Skeletal muscle satellite cell (primary cell): ENCODE measurements at regions not wholly inside any gene's neighbourhood (a gene's known extent, or its start where the extent isn't known, plus 50 kb on each side); places are given as distances from the start of the nearest gene placed in this dataset.
"Not testable (repeated sequence)": the region's sequence is repeated elsewhere in the genome, so short reads cannot be mapped to it uniquely, and the experiment has no call there.

Experiments used
- H3K27me3 ChIP-seq: 2 replicates; pipeline ENCODE4 v1.7.0; 2013; ENCODE audit warnings: low read length; ENCODE audit not compliant: control insufficient read depth, insufficient read depth
- H3K36me3 ChIP-seq: 2 replicates; pipeline ENCODE4 v1.7.0; 2013; ENCODE audit warnings: mild to moderate bottlenecking, control low read depth, low read length; ENCODE audit not compliant: insufficient read depth
- H3K4me1 ChIP-seq: 2 replicates; pipeline ENCODE4 v1.7.0; 2013; ENCODE audit warnings: low read length; ENCODE audit not compliant: control insufficient read depth, insufficient read depth
- H3K4me2 ChIP-seq: 2 replicates; pipeline ENCODE4 v1.7.0; 2013; ENCODE audit warnings: mild to moderate bottlenecking, low read length
- H3K4me3 ChIP-seq: 2 replicates; pipeline ENCODE4 v1.7.0; 2013; ENCODE audit warnings: low read length
- H3K9ac ChIP-seq: 2 replicates; pipeline ENCODE4 v1.7.0; 2013; ENCODE audit warnings: mild to moderate bottlenecking, low read depth, low read length, moderate library complexity
- H3K9me3 ChIP-seq: replicated peaks from 2 replicates; pipeline ENCODE4 v1.7.0; 2013; ENCODE audit warnings: mild to moderate bottlenecking, control low read depth, low read length

DNA sequence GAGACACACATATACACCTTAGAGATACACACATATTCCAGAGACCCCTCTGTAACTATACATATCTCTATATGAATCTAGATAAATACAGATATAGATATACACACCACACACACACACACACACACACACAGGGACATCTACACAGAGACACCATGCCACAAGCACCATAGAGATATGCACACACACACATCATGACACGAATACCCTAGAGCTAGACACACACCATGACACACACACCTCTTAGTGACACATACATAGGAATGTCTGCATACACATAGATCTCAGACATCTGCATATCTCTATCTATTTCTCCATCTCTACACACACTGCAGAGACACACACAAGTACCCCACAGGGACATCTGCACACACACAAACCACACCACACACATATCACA is 270.0 kb downstream of the CYRIA start:
- H3K27me3 ChIP-seq = no peaks in the 10 kb centered on the region
- H3K36me3 ChIP-seq = no peaks in the 10 kb centered on the region
- H3K4me3 ChIP-seq = no peak overlapping the region
- H3K4me1 ChIP-seq = no peaks in the 10 kb centered on the region
- peaks cover 2% of the 10 kb centered on the region for H3K9me3 ChIP-seq
- no peak overlapping the region for H3K4me2 ChIP-seq
- H3K9ac ChIP-seq = no peak overlapping the region

DNA sequence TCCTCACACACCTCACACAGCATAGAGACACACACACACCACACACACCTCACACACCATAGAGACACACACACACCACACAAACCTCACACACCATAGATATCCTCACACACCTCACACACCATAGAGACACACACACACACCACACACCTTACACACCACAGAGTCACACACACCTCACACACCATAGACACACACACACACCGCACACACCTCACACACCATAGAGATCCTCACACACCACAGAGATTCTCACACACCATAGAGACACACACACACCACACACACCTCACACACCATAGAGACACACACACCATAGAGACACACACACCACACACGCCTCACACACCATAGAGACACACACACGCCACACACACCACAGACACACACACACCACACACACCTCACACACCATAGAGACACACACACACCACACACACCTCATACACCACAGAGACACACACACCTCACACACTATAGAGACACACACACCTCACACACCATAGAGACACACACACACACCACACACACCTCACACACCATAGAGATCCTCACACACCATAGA is 270.6 kb downstream of the CYRIA start:
- H3K9me3 ChIP-seq = peaks cover 2% of the 10 kb centered on the region
- no peaks in the 10 kb centered on the region for H3K4me1 ChIP-seq
- no peak overlapping the region for H3K4me3 ChIP-seq
- no peak overlapping the region for H3K9ac ChIP-seq
- H3K4me2 ChIP-seq = no peak overlapping the region
- H3K36me3 ChIP-seq = no peaks in the 10 kb centered on the region
- no peaks in the 10 kb centered on the region for H3K27me3 ChIP-seq

DNA sequence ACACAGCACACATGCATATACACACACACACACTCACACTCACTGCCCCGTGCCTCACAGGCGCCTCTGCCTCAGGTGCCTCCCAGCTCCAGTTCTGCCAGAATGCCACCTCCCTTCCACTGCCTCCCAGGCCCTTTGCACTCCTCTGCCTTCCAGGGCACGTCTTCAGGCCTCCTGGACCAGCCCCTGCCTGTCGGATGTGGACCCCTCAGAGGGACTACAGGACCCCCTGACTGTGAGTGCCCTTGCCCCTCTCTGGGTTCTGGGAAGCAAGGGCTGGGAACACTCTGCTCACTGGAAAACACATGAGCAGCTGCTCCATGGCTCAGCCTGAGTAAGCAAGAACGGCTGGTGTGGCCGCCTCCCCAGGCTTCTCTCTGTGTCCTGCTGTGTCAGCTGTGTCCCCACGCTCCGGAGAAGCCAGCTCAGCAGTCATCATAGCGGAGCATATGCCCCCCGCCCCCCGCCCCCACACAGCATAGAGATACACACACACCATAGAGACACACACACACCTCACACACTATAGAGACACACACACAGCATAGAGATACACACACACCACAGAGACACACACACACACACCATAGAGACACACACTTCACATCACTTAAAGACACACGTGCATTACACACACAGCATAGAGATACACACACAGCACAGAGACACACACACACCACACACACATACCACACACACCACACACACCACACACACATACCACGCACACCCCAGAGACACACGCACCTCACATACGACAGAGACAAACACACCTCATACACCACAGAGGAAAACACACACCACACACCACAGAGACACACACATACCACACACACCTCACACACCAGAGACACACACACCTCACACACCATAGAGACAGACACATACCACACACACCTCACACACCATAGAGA is 271.3 kb downstream of the CYRIA start:
- no peak overlapping the region for H3K4me3 ChIP-seq
- H3K27me3 ChIP-seq = no peaks in the 10 kb centered on the region

GRCh38 chr2:16393500-16394071 is 272.0 kb downstream of the CYRIA start:
- Histone ChIP-seq H3K9me3 (peaks cover 1% of the 10 kb centered on the region), H3K4me3 (no peak overlapping the region), H3K4me1 (no peaks in the 10 kb centered on the region), H3K9ac (no peak overlapping the region), H3K4me2 (no peak overlapping the region), H3K36me3 (no peaks in the 10 kb centered on the region), H3K27me3 (no peaks in the 10 kb centered on the region)

More for the DNA sequence above, 271.3 kb downstream of the CYRIA start:
- no peak overlapping the region for H3K4me2 ChIP-seq
- no peak overlapping the region for H3K9ac ChIP-seq
- H3K9me3 ChIP-seq = peaks cover 2% of the 10 kb centered on the region
- H3K36me3 ChIP-seq = no peaks in the 10 kb centered on the region
- H3K4me1 ChIP-seq = no peaks in the 10 kb centered on the region

DNA sequence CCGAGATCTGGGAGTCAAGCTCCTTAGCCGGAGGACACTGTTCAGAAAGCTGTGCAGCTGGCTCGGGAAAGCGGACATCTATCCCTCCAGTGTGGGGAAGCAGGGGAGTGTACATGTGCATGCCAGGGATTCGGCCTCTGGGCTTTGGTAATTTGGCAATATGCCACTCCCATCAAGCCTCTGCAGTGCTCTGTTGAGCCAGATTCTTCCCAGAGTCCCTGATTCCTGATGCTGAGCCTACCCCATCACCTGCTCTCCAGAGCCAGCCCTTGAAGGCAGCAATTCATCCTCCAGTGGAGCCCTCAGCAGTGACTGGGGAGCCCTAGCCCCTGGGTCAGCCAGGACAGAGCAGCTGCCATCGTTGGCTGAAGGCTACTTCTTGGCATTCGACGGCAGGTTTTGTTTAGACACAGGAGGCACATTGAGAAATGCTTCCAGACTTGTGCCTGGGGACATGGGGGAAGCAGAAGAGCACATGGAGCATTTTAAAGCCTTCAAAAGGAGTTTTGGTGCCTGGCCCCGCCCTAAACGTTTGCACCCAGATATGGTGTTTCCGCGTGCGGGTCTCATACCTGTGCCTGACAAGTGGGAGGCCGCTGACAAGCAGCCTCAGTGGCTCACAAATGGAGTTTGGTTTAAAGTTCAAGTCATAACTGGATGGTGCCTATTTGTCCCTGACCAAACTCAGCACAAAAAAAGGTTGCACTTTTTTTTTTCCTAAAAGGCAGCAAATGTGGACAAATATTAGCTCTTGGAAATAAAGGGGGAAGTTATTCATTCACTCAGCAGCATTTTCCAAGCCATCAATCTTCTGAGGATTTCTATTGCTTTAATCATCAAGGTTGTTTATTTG is 272.8 kb downstream of the CYRIA start:
- Histone ChIP-seq H3K4me3 (no peak overlapping the region), H3K9me3 (no peaks in the 10 kb centered on the region), H3K4me1 (no peaks in the 10 kb centered on the region), H3K27me3 (no peaks in the 10 kb centered on the region), H3K36me3 (no peaks in the 10 kb centered on the region), H3K4me2 (no peak overlapping the region), H3K9ac (no peak overlapping the region)

- Histone ChIP-seq H3K9me3 (no peaks in the 10 kb centered on the region), H3K4me1 (no peaks in the 10 kb centered on the region), H3K27me3 (no peaks in the 10 kb centered on the region), H3K9ac (no peak overlapping the region), H3K36me3 (no peaks in the 10 kb centered on the region), H3K4me2 (no peak overlapping the region), H3K4me3 (no peak overlapping the region)
Measured at GRCh38 chr2:16391986-16392385, 273.6 kb downstream of the CYRIA start.

DNA sequence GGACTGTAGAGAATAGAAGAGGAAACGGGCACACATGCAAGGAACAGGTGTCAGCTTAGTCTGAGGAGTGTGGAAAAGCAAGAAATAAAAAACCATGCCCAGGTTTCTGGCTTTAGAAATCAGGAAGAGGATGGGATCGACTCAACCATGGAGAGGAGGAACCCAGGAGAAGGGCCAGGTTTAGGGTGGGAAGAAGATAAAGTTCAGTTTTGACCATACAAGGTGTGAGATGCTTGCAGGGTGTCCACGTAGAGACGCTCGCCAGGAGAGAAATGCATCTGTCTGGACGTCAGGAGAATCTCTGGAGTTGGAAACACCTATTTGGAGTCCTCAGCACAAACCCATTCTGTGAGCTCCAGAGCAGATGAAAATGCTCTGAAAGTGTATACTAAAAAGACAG is 275.1 kb downstream of the CYRIA start:
- Histone ChIP-seq H3K4me3 (no peak overlapping the region), H3K9ac (no peak overlapping the region), H3K27me3 (no peaks in the 10 kb centered on the region), H3K4me1 (no peaks in the 10 kb centered on the region), H3K9me3 (no peaks in the 10 kb centered on the region), H3K4me2 (no peak overlapping the region), H3K36me3 (no peaks in the 10 kb centered on the region)

- Histone ChIP-seq H3K4me3 (no peak overlapping the region), H3K36me3 (no peaks in the 10 kb centered on the region), H3K4me2 (no peak overlapping the region), H3K9ac (no peak overlapping the region), H3K9me3 (no peaks in the 10 kb centered on the region), H3K4me1 (no peaks in the 10 kb centered on the region), H3K27me3 (no peaks in the 10 kb centered on the region)
Measured at GRCh38 chr2:16389611-16390010, 276.0 kb downstream of the CYRIA start.

- not testable (repeated sequence) for H3K27me3 ChIP-seq, H3K4me3 ChIP-seq, H3K4me1 ChIP-seq, H3K9ac ChIP-seq, H3K36me3 ChIP-seq, H3K9me3 ChIP-seq, H3K4me2 ChIP-seq
Measured at GRCh38 chr2:16388199-16388830, 277.3 kb downstream of the CYRIA start.

GRCh38 chr2:16387461-16387984 is 278.1 kb downstream of the CYRIA start:
- Histone ChIP-seq H3K4me3 (no peak overlapping the region), H3K4me2 (no peak overlapping the region), H3K9me3 (no peaks in the 10 kb centered on the region), H3K9ac (no peak overlapping the region), H3K27me3 (no peaks in the 10 kb centered on the region), H3K36me3 (no peaks in the 10 kb centered on the region), H3K4me1 (no peaks in the 10 kb centered on the region)

DNA sequence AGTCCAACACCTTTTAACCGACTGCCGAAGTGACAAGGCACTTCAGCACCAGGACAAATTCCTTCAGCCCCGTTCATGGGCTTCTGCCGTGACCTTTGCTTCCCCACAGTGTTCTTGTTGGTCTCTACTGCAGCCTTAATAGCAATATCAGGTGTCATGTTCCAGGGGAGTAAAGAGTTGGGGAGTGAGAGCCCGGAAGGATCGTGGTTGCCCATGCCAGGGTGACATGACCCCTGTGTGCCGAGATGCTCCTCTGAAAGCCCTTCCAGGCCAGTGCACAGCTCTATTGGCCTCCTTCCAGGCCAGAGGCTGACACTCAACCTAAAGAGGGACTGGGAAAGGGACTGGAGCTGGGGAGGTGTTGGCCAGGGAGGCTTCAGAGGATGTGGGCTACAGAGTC is 279.2 kb downstream of the CYRIA start:
- Histone ChIP-seq H3K4me3 (no peak overlapping the region), H3K9ac (no peak overlapping the region), H3K9me3 (no peaks in the 10 kb centered on the region), H3K4me1 (no peaks in the 10 kb centered on the region), H3K36me3 (no peaks in the 10 kb centered on the region), H3K4me2 (no peak overlapping the region), H3K27me3 (no peaks in the 10 kb centered on the region)
